ENCODE measurements at regions not wholly inside any gene's neighbourhood (a gene's known extent, or its start where the extent isn't known, plus 50 kb on each side); places are given as distances from the start of the nearest gene placed in this dataset.

DNA sequence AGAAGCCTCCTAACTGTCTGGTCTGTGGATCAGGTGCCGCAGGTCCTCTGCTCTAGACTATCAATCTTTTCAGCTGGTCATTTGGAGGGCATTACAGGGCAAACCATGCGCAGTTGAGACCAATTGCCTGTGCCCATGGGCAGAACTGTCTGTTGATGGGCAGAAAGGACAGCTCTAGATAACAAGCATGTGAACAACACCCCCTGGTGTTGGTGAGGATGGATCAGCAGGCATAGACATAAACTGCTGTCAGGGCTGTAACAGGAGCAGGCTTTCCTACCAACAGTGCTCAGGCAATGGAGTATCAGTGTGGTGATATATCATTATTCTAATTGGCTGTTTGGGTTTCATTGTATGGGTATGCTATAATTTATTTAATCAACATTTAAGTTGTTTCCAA is 104.7 kb upstream of the KL start:
- DNase-seq, result peak; percentile 24

DNA sequence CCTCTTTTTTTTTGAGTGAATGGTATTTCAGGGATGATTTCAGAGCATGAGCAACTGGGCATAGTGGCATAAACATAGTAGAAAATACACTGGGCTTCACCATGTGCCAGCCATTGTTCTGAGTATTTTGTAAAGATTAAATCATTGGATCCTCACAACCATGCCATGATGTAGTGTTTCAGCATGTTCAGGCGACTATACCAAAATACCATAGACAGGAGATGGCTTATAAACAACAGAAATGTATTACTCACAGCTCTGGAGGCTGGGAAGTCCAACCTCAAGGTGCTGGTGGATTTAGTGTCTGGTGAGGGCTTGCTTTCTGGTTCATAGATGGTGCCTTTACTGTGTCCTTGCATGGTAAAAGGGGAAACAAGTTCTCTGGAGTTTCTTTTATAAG is 101.5 kb upstream of the KL start:
- no peak for DNase-seq

DNA sequence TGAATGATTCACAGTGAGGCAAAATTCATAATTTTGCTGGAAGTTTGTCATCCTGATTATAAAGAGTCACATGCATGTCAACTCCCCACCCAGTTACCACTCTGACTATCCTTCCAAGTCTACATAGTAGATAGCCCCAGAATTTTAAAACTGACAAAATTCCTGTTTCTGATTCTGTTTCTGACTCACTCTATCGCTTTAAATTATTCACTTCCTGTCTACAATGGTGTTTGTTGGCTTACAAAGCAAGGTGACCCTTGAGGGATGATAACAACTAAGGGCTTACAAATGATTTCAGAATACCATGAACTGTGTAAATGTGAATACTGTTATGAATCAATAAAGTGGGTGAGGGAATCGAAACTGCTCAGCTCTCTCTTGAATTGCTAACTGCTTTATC is 98.7 kb upstream of the KL start:
- no peak for DNase-seq

DNA sequence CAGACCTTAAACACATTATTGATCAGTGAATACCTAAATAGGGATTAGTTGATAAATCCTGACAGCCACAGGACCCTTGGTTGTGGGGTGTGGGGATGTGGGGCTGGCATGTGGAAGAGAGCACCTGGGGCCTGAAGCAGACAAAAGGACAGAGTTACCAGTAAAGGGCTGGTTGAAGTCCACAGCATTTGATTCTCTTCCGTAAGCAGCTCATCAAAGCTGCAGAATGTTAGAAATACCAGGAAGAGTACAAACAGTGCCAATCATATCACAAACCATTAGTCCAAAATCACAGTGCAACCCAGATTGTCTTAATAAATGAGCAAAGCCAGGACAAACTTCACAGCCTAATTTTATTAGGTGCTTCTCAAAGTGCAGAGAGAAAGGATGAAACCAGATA is 92.5 kb upstream of the KL start:
- no peak for DNase-seq

DNA sequence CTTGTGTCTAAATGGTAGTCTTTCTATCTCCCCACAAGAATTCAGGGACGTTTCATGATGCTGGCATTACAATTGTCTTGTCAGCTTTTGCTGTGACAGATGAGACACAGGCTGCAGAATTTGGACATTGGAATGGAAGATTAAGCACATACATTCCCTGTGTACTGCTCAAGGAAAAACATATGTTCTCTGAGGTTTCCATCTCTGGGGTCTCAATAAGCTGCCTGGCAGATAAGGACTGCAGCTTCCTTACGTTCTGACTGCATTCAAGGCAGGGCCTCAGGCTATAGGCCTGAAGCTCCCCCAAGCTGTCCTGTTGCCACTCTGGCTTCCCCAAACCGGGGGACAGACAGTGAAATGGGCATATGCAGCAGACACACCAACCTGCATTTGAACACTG is 91.3 kb upstream of the KL start:
- no peak for DNase-seq

DNA sequence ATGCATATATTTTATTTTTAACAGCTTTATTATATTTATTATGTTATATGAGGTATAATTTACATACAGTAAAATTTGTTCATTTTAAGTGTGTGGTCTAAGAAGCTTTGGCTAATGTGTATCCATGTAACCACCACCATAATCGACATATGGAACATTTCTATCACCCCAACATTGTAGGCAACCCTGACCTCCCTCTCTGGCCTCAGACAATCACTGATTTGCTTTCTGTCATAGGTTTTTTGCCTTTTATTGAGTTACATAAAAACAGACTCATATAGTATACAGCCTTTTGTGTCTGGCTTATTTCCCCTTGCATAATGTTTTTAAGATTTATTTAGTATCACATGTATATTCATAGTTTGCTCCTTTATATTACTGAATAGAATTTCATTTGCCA is 90.7 kb upstream of the KL start:
- no peak for DNase-seq

DNA sequence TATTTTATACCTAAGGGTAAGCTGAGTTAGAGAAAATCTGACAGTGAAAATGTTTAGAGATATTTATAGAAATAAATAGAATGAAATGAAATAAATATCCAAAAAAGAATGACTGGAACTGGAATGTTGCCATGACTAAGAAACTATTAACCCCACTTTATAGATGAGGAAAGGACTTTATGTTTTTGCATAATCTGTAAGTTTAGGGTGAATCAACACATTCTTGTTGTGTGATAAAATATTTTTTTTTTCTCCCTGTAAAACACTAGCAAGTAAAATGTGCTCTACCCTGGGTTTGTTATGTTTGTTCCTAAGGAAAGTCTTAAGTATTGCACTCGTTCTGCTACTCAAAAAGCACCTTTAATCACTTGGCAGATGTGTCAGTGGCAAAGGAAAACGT is 83.8 kb upstream of the KL start:
- DNase-seq, result no peak

DNA sequence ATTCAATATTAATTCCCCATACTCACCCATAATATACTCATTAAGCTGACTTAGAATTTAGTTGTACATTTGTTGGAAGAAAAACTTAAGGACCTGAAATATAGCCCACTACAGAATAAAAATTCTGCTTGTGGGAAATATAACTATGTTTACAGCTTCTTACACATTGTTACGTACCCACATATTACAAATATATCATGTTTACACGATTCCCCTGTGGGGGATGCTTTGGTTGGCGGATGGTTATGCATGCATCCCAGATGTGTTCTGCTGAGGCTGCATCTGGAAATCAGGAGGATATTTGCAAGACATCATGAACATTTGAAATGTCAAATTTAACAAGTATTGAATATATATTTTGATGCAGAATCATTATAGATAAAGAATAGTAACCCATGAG is 79.5 kb upstream of the KL start:
- DNase-seq, result no peak

DNA sequence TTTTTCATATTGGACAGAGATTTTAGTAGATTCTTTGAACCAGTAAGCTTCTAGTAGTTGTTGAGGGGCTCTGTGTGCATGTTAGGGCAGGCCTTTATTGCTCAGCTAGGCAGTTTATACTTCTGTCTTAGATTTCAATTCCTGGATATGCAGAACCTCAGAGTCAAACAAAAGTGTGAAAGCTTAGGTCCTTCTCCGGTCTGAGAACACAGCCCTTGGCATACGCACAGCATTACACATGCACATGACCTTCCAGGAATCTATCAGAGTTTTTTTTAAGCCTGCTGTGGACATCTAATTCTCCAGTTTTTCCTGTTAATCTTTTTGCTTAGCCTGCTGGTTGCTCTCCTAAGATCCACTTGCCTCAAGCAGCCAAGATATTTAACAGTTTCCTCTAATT is 77.9 kb upstream of the KL start:
- DNase-seq, result no peak

DNA sequence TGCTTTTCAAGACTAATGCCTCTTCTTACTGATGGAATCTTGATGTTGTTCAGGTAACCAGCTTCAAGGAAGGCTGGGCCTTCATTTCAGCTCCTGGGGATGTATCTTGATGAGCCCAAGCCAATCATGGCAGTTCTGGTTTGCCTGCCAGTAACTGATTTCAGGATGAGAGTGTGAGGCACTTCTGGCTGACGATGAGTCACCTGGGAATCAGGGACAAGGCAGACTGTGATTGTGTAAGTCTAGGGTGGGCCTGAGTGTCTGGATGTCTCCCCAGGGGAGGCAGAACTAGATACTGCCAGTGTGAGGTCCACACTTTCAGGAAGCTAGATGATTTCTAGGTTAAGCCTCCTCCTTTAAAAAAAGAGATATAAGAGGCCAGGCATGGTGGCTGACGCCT is 77.3 kb upstream of the KL start:
- DNase-seq, result peak; percentile 55

DNA sequence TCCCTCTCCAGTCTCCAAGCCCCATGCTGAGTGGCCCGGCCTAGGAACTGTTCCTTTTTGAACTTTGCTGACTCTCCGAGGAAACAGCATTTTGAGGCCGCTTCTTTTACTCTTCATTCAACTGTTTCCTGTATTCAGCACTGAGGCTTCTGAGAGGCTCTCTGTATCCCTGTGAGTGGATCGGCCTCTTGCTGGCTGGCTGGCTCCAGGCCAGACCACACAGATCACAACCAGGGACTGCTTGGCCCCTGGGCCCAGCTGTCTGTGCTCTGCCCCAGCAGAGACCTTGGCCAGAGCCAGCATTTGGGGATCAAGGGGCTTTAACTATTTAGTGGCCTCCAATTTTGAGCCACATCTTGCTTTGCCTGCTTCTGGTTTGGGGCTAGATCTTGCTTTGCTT is 75.6 kb upstream of the KL start:
- peak; percentile 62 for DNase-seq

DNA sequence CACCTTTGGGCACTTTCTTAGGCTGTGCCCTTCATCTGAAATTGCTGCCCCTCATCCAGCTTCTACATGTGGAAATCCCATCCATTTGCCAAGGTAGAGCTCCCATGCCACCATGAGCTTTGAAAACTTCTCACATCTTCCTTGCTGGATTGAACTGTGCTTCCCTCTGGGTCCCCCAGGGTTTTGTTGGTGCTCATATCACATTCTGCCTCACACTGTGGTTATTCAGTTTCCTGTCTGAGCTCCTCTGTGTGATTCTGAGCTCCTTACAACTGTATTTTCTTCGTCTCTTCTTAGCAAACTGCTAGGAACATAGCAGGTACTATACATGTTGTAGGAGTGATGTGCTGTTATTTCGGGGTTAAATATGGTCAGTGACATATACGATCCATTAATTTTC is 74.9 kb upstream of the KL start:
- DNase-seq, result no peak

DNA sequence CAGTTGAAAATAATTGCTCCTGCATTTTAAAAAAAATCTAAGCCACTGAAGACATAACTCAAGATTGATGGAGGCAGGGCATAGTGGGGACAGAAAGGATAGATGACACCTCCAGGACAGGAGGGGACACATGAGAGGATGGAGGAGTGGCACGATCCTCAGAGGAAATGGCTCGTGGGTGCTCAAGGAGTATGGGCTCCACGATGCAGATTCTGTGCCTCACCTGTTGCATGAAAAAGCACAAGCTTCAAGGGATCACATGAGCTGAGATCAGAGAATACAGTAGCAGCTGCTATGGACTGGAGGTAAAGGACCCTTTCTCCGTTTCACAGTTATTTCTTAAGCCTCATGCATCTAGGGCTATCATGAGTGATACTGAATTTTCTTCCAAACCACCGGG is 69.7 kb upstream of the KL start:
- no peak for DNase-seq

DNA sequence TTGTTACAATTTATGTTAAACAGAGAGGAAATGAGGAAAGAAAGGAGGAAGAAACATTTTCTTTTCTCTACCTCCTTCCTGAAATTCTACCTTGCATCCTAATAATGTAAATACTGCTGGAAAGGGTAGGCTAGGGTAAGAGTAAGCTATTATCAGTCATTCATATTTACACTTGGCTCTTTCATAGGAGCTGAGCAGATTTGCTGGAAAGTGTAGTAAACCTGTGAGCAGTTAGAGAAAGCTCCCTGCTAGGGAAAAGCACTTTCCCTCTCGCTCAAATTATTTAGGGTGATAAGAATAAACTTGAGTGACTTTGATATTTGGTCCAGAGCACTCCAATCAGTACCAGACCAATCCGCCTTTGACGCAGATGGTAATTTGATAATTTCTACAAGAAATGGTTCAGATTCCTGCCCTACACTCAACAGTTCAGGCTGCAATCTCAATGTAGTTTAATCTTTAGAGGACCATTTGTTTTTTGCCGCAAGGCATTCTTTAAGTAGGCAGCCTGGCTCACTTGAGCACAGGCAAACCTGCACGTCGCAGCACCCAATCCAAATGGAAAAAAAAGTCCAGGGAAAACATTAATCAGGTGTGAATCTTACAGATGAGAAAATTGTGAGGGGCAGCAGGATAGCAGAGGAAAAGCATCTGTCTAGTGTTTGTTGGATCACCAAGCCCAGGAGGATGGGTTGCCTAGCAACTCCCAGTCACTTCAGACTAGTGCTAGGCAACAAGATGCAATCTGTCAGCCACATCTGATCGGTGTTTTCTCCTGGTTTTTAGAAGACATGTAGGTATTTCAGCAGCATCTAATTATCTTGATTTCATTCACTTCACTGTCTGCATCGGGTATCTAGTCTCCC is 68.6 kb upstream of the KL start:
- no peak for DNase-seq

DNA sequence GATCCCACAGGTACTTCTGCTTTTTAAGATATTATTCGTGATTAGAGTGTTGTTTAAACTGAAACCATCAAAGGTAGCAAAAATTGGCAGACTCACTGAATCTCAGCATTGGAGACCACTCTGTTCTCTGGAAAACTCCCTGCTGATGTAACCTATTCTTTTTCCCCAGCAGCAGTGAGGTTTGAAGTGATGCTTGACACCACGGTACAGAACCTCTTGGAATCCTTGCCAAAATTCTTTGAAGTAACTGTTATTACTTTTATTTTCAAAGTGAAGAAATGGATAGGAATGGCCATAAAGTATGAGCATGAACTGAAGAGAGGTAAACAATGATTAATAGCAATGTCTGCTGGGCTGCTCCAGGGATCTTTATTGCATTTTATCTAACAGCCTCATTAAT is 66.4 kb upstream of the KL start:
- no peak for DNase-seq

DNA sequence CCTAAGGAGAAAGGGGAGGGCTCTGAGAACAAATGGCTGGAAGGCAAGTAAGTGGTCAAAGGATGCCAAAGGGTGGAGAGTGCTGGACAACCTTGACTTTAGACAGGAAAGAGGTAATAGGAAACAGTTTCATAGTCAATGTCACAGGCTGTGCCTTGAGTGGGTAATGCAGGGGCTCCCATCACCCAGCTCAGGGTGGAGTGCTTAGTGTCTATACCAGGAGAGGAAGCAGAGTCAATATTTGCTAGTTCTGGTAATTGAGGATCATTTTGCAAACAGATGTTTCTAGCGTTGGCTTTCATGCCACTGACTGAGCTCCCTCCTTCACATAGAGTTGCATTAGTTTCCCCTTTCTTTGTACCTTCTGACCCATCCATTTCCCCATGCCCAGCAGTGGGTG is 64.6 kb upstream of the KL start:
- no peak for DNase-seq

DNA sequence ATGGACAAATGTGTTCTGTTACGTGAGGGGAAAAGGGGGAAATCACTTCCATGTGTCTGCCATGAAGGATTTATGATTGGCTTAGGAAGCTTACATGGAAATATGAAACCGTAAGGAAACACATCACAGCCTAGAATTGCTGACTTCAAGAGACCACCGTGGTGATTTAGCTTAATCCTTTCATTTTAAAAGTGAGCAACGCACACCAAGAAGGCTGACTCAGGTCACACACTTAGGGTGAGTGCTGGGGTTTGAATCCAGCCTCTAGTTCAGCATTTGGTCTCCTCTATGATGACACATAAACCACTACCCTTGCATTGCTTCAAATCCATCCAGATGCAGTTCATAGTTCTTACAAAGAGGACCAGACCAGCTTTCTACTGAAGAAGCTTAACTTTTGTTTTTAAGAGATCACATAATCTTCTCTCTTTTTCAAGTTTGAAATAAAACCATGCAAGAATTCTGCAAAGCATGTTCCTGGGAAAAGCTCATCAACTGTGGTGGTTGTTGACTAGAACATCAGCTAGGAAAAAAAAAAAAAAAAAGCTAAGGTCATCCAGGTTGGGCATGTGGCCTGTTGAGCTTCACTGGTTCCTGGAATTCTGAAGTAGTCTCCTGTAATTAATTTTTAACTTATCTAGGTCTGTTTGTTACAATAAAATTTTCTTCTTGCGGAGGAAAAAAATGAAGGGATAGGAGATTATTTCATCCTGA is 60.2 kb upstream of the KL start:
- no peak for DNase-seq

DNA sequence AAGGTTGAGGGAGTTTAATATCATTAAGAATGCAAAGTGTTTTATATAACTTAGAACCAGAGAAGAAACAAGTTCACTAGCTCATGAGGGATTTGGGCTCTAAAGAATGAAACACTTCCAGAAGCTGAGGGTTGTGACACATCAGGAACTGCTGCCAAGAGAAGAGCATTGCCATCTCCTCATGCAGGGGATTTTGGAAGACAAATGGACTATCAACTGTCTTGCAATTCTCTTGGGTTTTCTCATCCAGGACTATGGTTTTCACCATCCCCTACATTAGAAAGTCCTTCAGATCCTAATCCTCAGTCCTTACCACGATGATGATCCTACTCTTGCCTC is 59.7 kb upstream of the KL start:
- DNase-seq, result no peak

DNA sequence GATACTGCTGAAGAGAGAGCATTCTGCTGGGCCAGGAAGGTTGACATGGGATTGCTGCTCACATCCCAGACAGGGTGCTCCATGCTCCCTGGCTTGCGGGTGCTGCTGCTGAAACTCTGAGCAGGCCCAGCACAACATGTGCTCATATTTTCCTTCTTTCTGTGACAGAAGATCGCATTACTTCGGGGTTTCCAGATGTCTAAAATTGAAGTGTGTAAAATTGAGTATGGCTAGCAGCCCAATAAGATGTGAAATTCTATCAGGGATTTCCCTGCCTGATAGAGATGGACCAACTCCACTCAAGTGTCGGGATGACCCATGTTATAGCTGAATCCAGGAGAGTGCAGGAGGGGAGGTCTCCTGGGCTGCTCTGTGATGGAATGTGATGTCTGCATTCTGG is 55.6 kb upstream of the KL start:
- DNase-seq, result no peak

DNA sequence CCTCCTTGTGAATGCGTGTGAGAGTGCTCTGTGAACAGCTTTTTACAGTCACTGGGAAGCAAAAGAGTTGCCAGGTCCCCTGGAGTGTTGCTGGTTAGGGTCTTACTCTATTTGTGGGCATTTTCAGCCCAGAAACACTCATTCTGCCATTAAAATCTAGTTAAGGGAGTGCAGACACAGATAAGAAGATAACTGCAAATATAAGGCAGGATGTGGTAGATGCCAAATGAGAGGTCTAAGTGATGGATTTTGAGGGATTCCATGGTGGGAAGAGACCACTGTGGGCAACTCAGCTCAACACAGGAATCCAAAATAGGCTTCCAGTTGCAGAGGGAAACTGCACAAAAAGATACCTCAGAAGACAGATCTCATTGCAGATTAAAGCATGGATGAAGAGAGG is 54.5 kb upstream of the KL start:
- DNase-seq, result no peak

DNA sequence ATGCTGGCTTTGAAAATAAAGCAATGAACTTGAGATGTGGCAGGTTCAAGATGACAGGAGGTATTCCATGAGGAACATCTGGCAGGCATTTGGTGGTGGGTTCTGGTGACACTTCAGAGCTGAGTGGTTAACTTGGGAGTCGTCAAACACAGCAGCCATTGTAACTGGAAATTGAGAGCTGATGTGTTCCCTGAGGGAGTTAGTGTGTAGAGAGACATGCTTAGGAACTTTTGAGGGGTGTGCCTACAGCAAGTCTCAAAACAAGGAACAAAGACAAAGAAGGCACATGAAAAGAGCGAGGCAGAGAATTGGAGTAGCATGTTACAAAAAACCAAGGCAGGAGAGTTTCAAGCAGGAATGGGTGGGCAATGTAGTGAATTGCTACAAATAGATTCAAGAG is 53.9 kb upstream of the KL start:
- DNase-seq, result no peak

DNA sequence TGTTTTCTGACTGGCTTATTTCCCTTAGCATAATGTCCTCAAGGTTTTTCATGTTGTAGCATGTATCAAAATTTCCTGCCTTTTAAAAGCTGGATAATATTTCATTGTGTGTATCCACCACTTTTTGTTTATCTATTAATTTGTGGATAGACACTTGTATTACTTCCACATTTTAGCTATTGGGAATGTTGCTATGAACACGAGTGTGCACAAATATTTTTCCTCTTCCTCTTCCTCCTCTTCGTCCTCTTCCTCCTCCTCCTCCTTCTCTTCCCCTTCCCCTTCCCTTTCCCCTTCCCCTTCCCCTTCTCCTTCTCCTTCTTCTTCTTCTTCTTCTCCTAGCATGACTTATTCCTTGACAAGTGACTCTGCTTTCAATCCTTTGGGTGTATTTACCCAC is 51.2 kb upstream of the KL start:
- no peak for DNase-seq

Measured in fibroblast of skin of scalp (primary cell).